Suprapubic skin (tissue), 4 donors: ENCODE measurements at regions not wholly inside any gene's neighbourhood (a gene's known extent, or its start where the extent isn't known, plus 50 kb on each side); places are given as distances from the start of the nearest gene placed in this dataset.

ENCODE experiments used
- DNase-seq, 2 donors: peaks; one replicate each; pipeline ENCODE4 v3.0.0-alpha.2; 2019; ENCODE audit warnings: low spot score in 2 of 2
- H3K27ac ChIP-seq: fragments of 200-600 bp; sonication (generic); one replicate; pipeline ENCODE4 v1.5.1; 2019
- H3K27me3 ChIP-seq: fragments of 200-600 bp; sonication (generic); one replicate; pipeline ENCODE4 v1.5.1; 2019
- H3K36me3 ChIP-seq: fragments of 200-600 bp; sonication (generic); one replicate; pipeline ENCODE4 v1.5.1; 2019
- H3K4me1 ChIP-seq: fragments of 200-600 bp; sonication (generic); one replicate; pipeline ENCODE4 v1.5.1; 2019
- H3K4me3 ChIP-seq: fragments of 200-600 bp; sonication (generic); one replicate; pipeline ENCODE4 v1.5.1; 2019; ENCODE audit warnings: mild to moderate bottlenecking
- H3K9me3 ChIP-seq: fragments of 200-600 bp; sonication (generic); one replicate; pipeline ENCODE4 v1.5.1; 2019
- CTCF ChIP-seq, 2 donors: fragments of 200-600 bp in 1 of 2; fragments of 450-650 bp in 1 of 2; sonication (generic) in 1 of 2; IDR thresholded peaks; one replicate each; pipeline ENCODE4 v1.5.1; 2016 to 2019; ENCODE audit warnings: antibody characterized with exemption in 2 of 2, mild to moderate bottlenecking in 1 of 2, moderate library complexity in 1 of 2
- EP300 ChIP-seq: sonication (generic); formaldehyde crosslinking; IDR thresholded peaks from one replicate; pipeline ENCODE4 v1.6.1; 2017; ENCODE audit warnings: antibody characterized with exemption
- POLR2A ChIP-seq, 2 donors: fragments of 450-650 bp; IDR thresholded peaks; one replicate each; pipeline ENCODE4 v1.6.1; 2017; ENCODE audit warnings: antibody characterized with exemption in 2 of 2, mild to moderate bottlenecking in 2 of 2, moderate library complexity in 2 of 2
- POLR2AphosphoS5 ChIP-seq, 3 donors: sonication (generic); formaldehyde crosslinking; IDR thresholded peaks; one replicate each; pipeline ENCODE4 v1.6.1; 2017; ENCODE audit warnings: antibody characterized with exemption in 3 of 3
- WGBS: methylation state at CpG from one replicate; pipeline ENCODE4 v1.1.5; 2018; 5-methylcytosine and 5-hydroxymethylcytosine counted together

- no peaks in the 10 kb centered on the region for H3K36me3 ChIP-seq
- no peaks in the 10 kb centered on the region for H3K27me3 ChIP-seq
- H3K4me3 ChIP-seq: no peak overlapping the region
- H3K4me1 ChIP-seq: no peaks in the 10 kb centered on the region
- H3K27ac ChIP-seq: no peak overlapping the region
- H3K9me3 ChIP-seq: no peaks in the 10 kb centered on the region
- TF ChIP-seq POLR2AphosphoS5 (IDR thresholded peaks at IDR 0.05) (no peak), EP300 (no peak)
- 30% methylated on average over 3 of the region's 3 CpGs for WGBS
- DNase-seq: no peak
Observed at GRCh38 chr14:87088588-87088987, 904.4 kb downstream of the GALC start.

- DNase-seq: no peak
- Histone ChIP-seq H3K9me3 (no peaks in the 10 kb centered on the region), H3K4me3 (no peak overlapping the region), H3K27me3 (no peaks in the 10 kb centered on the region), H3K36me3 (no peaks in the 10 kb centered on the region), H3K4me1 (no peaks in the 10 kb centered on the region), H3K27ac (no peak overlapping the region)
- TF ChIP-seq POLR2A (IDR thresholded peaks at IDR 0.05) (no peak), EP300 (no peak)
- 28% methylated on average over 1 of the region's 1 CpG for WGBS
Observed at GRCh38 chr14:87087881-87088280, 905.1 kb downstream of the GALC start.

DNA sequence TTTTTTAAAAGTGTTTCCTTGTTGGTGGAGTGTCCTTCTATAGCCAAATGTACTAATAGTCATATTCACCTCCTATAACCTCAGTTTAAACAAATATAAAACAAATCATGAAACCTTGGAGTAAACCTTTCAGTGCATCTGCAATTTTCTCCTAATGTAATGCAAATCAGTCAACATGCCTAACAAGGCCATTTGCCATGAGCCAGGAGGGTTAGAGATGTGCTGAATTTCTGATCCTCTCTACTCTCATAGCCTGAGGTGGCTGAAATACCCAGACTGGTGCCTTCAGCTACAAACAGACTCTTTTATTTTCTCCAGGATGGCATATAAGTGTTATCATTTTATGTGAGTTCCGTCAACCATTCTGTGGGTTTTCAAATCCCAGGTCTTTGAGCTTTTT is 908.1 kb downstream of the GALC start:
- no peaks in the 10 kb centered on the region for H3K27me3 ChIP-seq
- no peak overlapping the region for H3K4me3 ChIP-seq
- no peak overlapping the region for H3K27ac ChIP-seq
- no peak for DNase-seq
- 88% methylated on average over 1 of the region's 1 CpG for WGBS
- no peaks in the 10 kb centered on the region for H3K9me3 ChIP-seq
- no peaks in the 10 kb centered on the region for H3K4me1 ChIP-seq
- H3K36me3 ChIP-seq: no peaks in the 10 kb centered on the region
- TF ChIP-seq EP300 (no peak), POLR2AphosphoS5 (IDR thresholded peaks at IDR 0.05) (no peak), POLR2A (IDR thresholded peaks at IDR 0.05) (no peak)

GRCh38 chr14:87082917-87083316 is 910.1 kb downstream of the GALC start:
- H3K4me1 ChIP-seq: no peaks in the 10 kb centered on the region
- H3K36me3 ChIP-seq: no peaks in the 10 kb centered on the region
- DNase-seq: no peak
- H3K9me3 ChIP-seq: no peaks in the 10 kb centered on the region
- TF ChIP-seq POLR2A (IDR thresholded peaks at IDR 0.05) (no peak), EP300 (no peak), CTCF (IDR thresholded peaks at IDR 0.05) (no peak), POLR2AphosphoS5 (IDR thresholded peaks at IDR 0.05) (no peak)
- no peaks in the 10 kb centered on the region for H3K27me3 ChIP-seq
- no peak overlapping the region for H3K27ac ChIP-seq
- no peak overlapping the region for H3K4me3 ChIP-seq

GRCh38 chr14:87081004-87081403 is 912.0 kb downstream of the GALC start:
- TF ChIP-seq EP300: no peak
- TF ChIP-seq POLR2A (IDR thresholded peaks at IDR 0.05): no peak
- no peak for TF ChIP-seq CTCF (IDR thresholded peaks at IDR 0.05)
- no peak for TF ChIP-seq POLR2AphosphoS5 (IDR thresholded peaks at IDR 0.05)
- Histone ChIP-seq H3K36me3 (no peaks in the 10 kb centered on the region), H3K9me3 (no peaks in the 10 kb centered on the region), H3K27me3 (no peaks in the 10 kb centered on the region), H3K4me3 (no peak overlapping the region), H3K27ac (no peak overlapping the region), H3K4me1 (no peaks in the 10 kb centered on the region)
- no peak for DNase-seq
- WGBS: 85% methylated on average over 6 of the region's 6 CpGs

GRCh38 chr14:87080146-87080545 is 912.8 kb downstream of the GALC start:
- no peak overlapping the region for H3K4me3 ChIP-seq
- no peaks in the 10 kb centered on the region for H3K4me1 ChIP-seq
- H3K36me3 ChIP-seq: no peaks in the 10 kb centered on the region
- no peaks in the 10 kb centered on the region for H3K9me3 ChIP-seq
- WGBS: 89% methylated on average over 7 of the region's 7 CpGs
- no peaks in the 10 kb centered on the region for H3K27me3 ChIP-seq
- DNase-seq: no peak
- no peak overlapping the region for H3K27ac ChIP-seq
- TF ChIP-seq EP300 (no peak), CTCF (IDR thresholded peaks at IDR 0.05) (no peak), POLR2AphosphoS5 (IDR thresholded peaks at IDR 0.05) (no peak), POLR2A (IDR thresholded peaks at IDR 0.05) (no peak)

- TF ChIP-seq POLR2A (IDR thresholded peaks at IDR 0.05): no peak
- no peak for TF ChIP-seq EP300
- no peak for TF ChIP-seq CTCF (IDR thresholded peaks at IDR 0.05)
- no peak for TF ChIP-seq POLR2AphosphoS5 (IDR thresholded peaks at IDR 0.05)
- Histone ChIP-seq H3K4me1 (no peaks in the 10 kb centered on the region), H3K27ac (no peak overlapping the region), H3K9me3 (no peaks in the 10 kb centered on the region), H3K36me3 (no peaks in the 10 kb centered on the region), H3K27me3 (no peaks in the 10 kb centered on the region), H3K4me3 (no peak overlapping the region)
- 77% methylated on average over 6 of the region's 6 CpGs for WGBS
- DNase-seq: no peak
Observed at GRCh38 chr14:87079416-87079815, 913.6 kb downstream of the GALC start.
